GM18508 (cell line): ENCODE measurements at regions not wholly inside any gene's neighbourhood (a gene's known extent, or its start where the extent isn't known, plus 50 kb on each side); places are given as distances from the start of the nearest gene placed in this dataset.
"Not testable (repeated sequence)": the region's sequence is repeated elsewhere in the genome, so short reads cannot be mapped to it uniquely, and the experiment has no call there.

ENCODE experiments used
- ATAC-seq: cut with Tn5 transposase; IDR thresholded peaks from one replicate; pipeline ENCODE4 v1.9.1; 2021; ENCODE audit warnings: moderate number of reproducible peaks; ENCODE audit not compliant: insufficient read depth, unreplicated experiment

GRCh38 chr2:65775839-65776238, 343.4 kb upstream of the SPRED2 start:
- ATAC-seq: no peak

- ATAC-seq: no peak
Measured at GRCh38 chr2:65767946-65768345, 335.5 kb upstream of the SPRED2 start.

- no peak for ATAC-seq
Measured at GRCh38 chr2:65766768-65767267, 334.4 kb upstream of the SPRED2 start.

- no peak for ATAC-seq
Measured at GRCh38 chr2:65765376-65765775, 333.0 kb upstream of the SPRED2 start.

- no peak for ATAC-seq
Measured at GRCh38 chr2:65762068-65762467, 329.7 kb upstream of the SPRED2 start.

- no peak for ATAC-seq
Measured at GRCh38 chr2:65754219-65754618, 321.8 kb upstream of the SPRED2 start.

- ATAC-seq: no peak
Measured at GRCh38 chr2:65751408-65751807, 319.0 kb upstream of the SPRED2 start.

- no peak for ATAC-seq
Measured at GRCh38 chr2:65749545-65749944, 317.1 kb upstream of the SPRED2 start.

GRCh38 chr2:65747875-65748274, 315.5 kb upstream of the SPRED2 start:
- not testable (repeated sequence) for ATAC-seq

GRCh38 chr2:65746931-65747675, 314.7 kb upstream of the SPRED2 start:
- no peak for ATAC-seq

GRCh38 chr2:65744477-65745200, 312.2 kb upstream of the SPRED2 start:
- ATAC-seq: no peak

GRCh38 chr2:65742977-65743376, 310.6 kb upstream of the SPRED2 start:
- no peak for ATAC-seq

GRCh38 chr2:65739927-65740326, 307.5 kb upstream of the SPRED2 start:
- no peak for ATAC-seq

GRCh38 chr2:65737452-65738011, 305.1 kb upstream of the SPRED2 start:
- ATAC-seq: no peak

- no peak for ATAC-seq
Measured at GRCh38 chr2:65731476-65731875, 299.1 kb upstream of the SPRED2 start.

GRCh38 chr2:65730186-65730585, 297.8 kb upstream of the SPRED2 start:
- ATAC-seq: no peak

GRCh38 chr2:65729246-65729645, 296.8 kb upstream of the SPRED2 start:
- ATAC-seq: no peak

- ATAC-seq: no peak
Measured at GRCh38 chr2:65728477-65729180, 296.2 kb upstream of the SPRED2 start.

- ATAC-seq: no peak
Measured at GRCh38 chr2:65727816-65728215, 295.4 kb upstream of the SPRED2 start.

GRCh38 chr2:65727381-65727780, 295.0 kb upstream of the SPRED2 start:
- no peak for ATAC-seq

GRCh38 chr2:65724752-65725151, 292.4 kb upstream of the SPRED2 start:
- ATAC-seq: no peak
